ENCODE measurements at regions not wholly inside any gene's neighbourhood (a gene's known extent, or its start where the extent isn't known, plus 50 kb on each side); places are given as distances from the start of the nearest gene placed in this dataset.

GRCh38 chr14:54114941-54115340, 158.3 kb upstream of the BMP4 start:
- Histone ChIP-seq H2AFZ (ENCODE audit: low read length) (no peak overlapping the region), H2BK120ac (replicated peaks; ENCODE audit: low read depth, low read length) (no peak overlapping the region), H3K27me3 (replicated peaks in 1 of 4; ENCODE audit: control insufficient read depth in 3 of 4, extremely low read depth in 1 of 4, insufficient read depth in 3 of 4, low read length in 3 of 4) (no peaks in the 10 kb centered on the region), H2BK5ac (ENCODE audit: low read depth, low read length) (no peak overlapping the region), H3K56ac (replicated peaks; ENCODE audit: insufficient read length, low read depth, low read length) (no peak overlapping the region), H3K9ac (replicated peaks in 1 of 4; ENCODE audit: extremely low read depth in 1 of 4, low read depth in 3 of 4, low read length in 3 of 4) (no peak overlapping the region), H4K5ac (ENCODE audit: insufficient read length, low read depth, low read length) (no peak overlapping the region), H3K36me3 (ENCODE audit: control insufficient read depth in 2 of 4, insufficient read depth in 4 of 4, low read length in 3 of 4) (no peaks in the 10 kb centered on the region), H2BK15ac (ENCODE audit: low read length) (no peak overlapping the region), H2AK5ac (ENCODE audit: low read depth, low read length) (no peak overlapping the region), H2BK20ac (ENCODE audit: low read length) (no peak overlapping the region), H3K23me2 (ENCODE audit: low read depth, low read length) (no peaks in the 10 kb centered on the region), H3K23ac (ENCODE audit: insufficient read length) (no peak overlapping the region), H3K14ac (ENCODE audit: insufficient read length) (no peak overlapping the region), H3K4ac (replicated peaks; ENCODE audit: insufficient read length, low read depth, low read length) (no peak overlapping the region), H3K4me1 (replicated peaks in 1 of 4; ENCODE audit: control insufficient read depth in 3 of 4, insufficient read depth in 4 of 4, low read length in 3 of 4) (no peaks in the 10 kb centered on the region), H3K27ac (ENCODE audit: low read depth, low read length) (no peak overlapping the region), H3K79me1 (ENCODE audit: low read depth, low read length) (no peaks in the 10 kb centered on the region), H4K8ac (ENCODE audit: extremely low read depth, insufficient read depth, low read length) (0 out of 2 replicates have a peak overlapping the region, but pooled peaks have one; percentile 28), H3K4me3 (ENCODE audit: extremely low read depth in 1 of 4, insufficient read depth in 2 of 4, low read depth in 3 of 4, low read length in 4 of 4) (no peak overlapping the region), H3K79me2 (ENCODE audit: control insufficient read depth in 1 of 2, insufficient read depth in 2 of 2, low read length in 2 of 2) (no peaks in the 10 kb centered on the region), H4K20me1 (replicated peaks in 1 of 2; ENCODE audit: control insufficient read depth in 1 of 2, insufficient read depth in 2 of 2, low read length in 2 of 2) (no peaks in the 10 kb centered on the region), H2BK12ac (ENCODE audit: low read depth, low read length) (no peak overlapping the region), H3K4me2 (ENCODE audit: insufficient read depth in 1 of 2, low read depth in 2 of 2, low read length in 2 of 2) (no peak overlapping the region), H4K91ac (replicated peaks; ENCODE audit: insufficient read length, low read length) (no peak overlapping the region), H3K18ac (ENCODE audit: extremely low read depth, low read length) (no peak overlapping the region), H3K9me3 (ENCODE audit: insufficient read depth in 2 of 2, low read depth in 1 of 2, low read length in 1 of 2) (no peaks in the 10 kb centered on the region)
- ChIA-PET CTCF (ENCODE audit: partially characterized antibody) (no interaction called here), POLR2A (ENCODE audit: partially characterized antibody) (no interaction called here)
- DNase-seq (ENCODE audit: low read depth in 1 of 2, low spot score in 2 of 2) (no peak), FAIRE-seq (no peak)
- WGBS, 2 experiments (ENCODE audit: extremely low coverage in 1 of 2, insufficient coverage in 1 of 2, insufficient read length in 1 of 2, insufficient replicate concordance in 2 of 2, low coverage in 1 of 2, low lambda C conversion rate in 2 of 2, missing lambda C conversion rate in 1 of 2): 100% methylated on average over 1 of the region's 1 CpG; no CpG with 5 or more reads in 1 of the 2 experiments
- TF ChIP-seq SIRT6 (IDR thresholded peaks at IDR 0.05; ENCODE audit: low read length) (no peak), SIX5 (IDR thresholded peaks at IDR 0.05; ENCODE audit: low read depth, low read length) (no peak), BACH1 (IDR thresholded peaks at IDR 0.05; ENCODE audit: low read length) (no peak), GTF2F1 (IDR thresholded peaks at IDR 0.05; ENCODE audit: borderline replicate concordance, low read depth, low read length) (no peak)
